Sigmoid colon (tissue), 4 donors: ENCODE measurements at regions not wholly inside any gene's neighbourhood (a gene's known extent, or its start where the extent isn't known, plus 50 kb on each side); places are given as distances from the start of the nearest gene placed in this dataset.

Experiments
- CTCF ChIP-seq, 4 experiments: fragments of 450-650 bp in 3 of 4; fragments of 200-600 bp in 1 of 4; IDR thresholded peaks; one replicate each; pipeline ENCODE4 v1.5.1; 2016 to 2019; ENCODE audit warnings: antibody characterized with exemption in 4 of 4, mild to moderate bottlenecking in 3 of 4, moderate library complexity in 2 of 4
- EP300 ChIP-seq, 4 donors: sonication (generic); formaldehyde crosslinking; IDR thresholded peaks; one replicate each; pipeline ENCODE4 v1.6.1; 2017; ENCODE audit warnings: antibody characterized with exemption in 4 of 4

- no peak for TF ChIP-seq CTCF (IDR thresholded peaks at IDR 0.05)
- TF ChIP-seq EP300 (IDR thresholded peaks at IDR 0.05): no peak
Observed at GRCh38 chr1:29409616-29410015, 173.3 kb downstream of the PTPRU start.
